ENCODE measurements at regions not wholly inside any gene's neighbourhood (a gene's known extent, or its start where the extent isn't known, plus 50 kb on each side); places are given as distances from the start of the nearest gene placed in this dataset.
"Not testable (repeated sequence)": the region's sequence is repeated elsewhere in the genome, so short reads cannot be mapped to it uniquely, and the experiment has no call there.

- not testable (repeated sequence) for DNase-seq (ENCODE audit: low read depth in 2 of 2)
These were observed 64.4 kb downstream of the TMEM200C start for GRCh38 chr18:5830902-5831301.

GRCh38 chr18:5828913-5829312 is 66.4 kb downstream of the TMEM200C start:
- no peak for DNase-seq (ENCODE audit: low read depth in 2 of 2)

- DNase-seq (ENCODE audit: low read depth in 2 of 2) = no peak
These were observed 69.7 kb downstream of the TMEM200C start for GRCh38 chr18:5825663-5826062.

- DNase-seq (ENCODE audit: low read depth in 2 of 2) = no peak
These were observed 70.8 kb downstream of the TMEM200C start for GRCh38 chr18:5824370-5824984.

- no peak for DNase-seq (ENCODE audit: low read depth in 2 of 2)
These were observed 77.5 kb downstream of the TMEM200C start for GRCh38 chr18:5817816-5818215.

GRCh38 chr18:5806860-5807259 is 88.5 kb downstream of the TMEM200C start:
- no peak for DNase-seq (ENCODE audit: low read depth in 2 of 2)

GRCh38 chr18:5787936-5788335 is 107.4 kb downstream of the TMEM200C start:
- no peak for DNase-seq (ENCODE audit: low read depth in 2 of 2)

GRCh38 chr18:5779922-5780321 is 115.4 kb downstream of the TMEM200C start:
- no peak for DNase-seq (ENCODE audit: low read depth in 2 of 2)

- no peak for DNase-seq (ENCODE audit: low read depth in 2 of 2)
These were observed 122.8 kb downstream of the TMEM200C start for GRCh38 chr18:5772306-5773105.

- no peak for DNase-seq (ENCODE audit: low read depth in 2 of 2)
These were observed 124.0 kb downstream of the TMEM200C start for GRCh38 chr18:5771343-5771742.

GRCh38 chr18:5770176-5770575 is 125.1 kb downstream of the TMEM200C start:
- no peak for DNase-seq (ENCODE audit: low read depth in 2 of 2)

GRCh38 chr18:5768454-5768853 is 126.9 kb downstream of the TMEM200C start:
- DNase-seq (ENCODE audit: low read depth in 2 of 2) = no peak

GRCh38 chr18:5759194-5759593 is 136.1 kb downstream of the TMEM200C start:
- no peak for DNase-seq (ENCODE audit: low read depth in 2 of 2)

GRCh38 chr18:5756823-5757222 is 138.5 kb downstream of the TMEM200C start:
- no peak for DNase-seq (ENCODE audit: low read depth in 2 of 2)

GRCh38 chr18:5747678-5748077 is 147.6 kb downstream of the TMEM200C start:
- no peak for DNase-seq (ENCODE audit: low read depth in 2 of 2)

- no peak for DNase-seq (ENCODE audit: low read depth in 2 of 2)
These were observed 148.5 kb downstream of the TMEM200C start for GRCh38 chr18:5746844-5747243.

- no peak for DNase-seq (ENCODE audit: low read depth in 2 of 2)
These were observed 150.7 kb downstream of the TMEM200C start for GRCh38 chr18:5744659-5745058.

- DNase-seq (ENCODE audit: low read depth in 2 of 2) = no peak
These were observed 156.8 kb downstream of the TMEM200C start for GRCh38 chr18:5738526-5738925.

- no peak for DNase-seq (ENCODE audit: low read depth in 2 of 2)
These were observed 163.0 kb downstream of the TMEM200C start for GRCh38 chr18:5732318-5732717.

- no peak for DNase-seq (ENCODE audit: low read depth in 2 of 2)
These were observed 165.2 kb downstream of the TMEM200C start for GRCh38 chr18:5729983-5730699.

- no peak for DNase-seq (ENCODE audit: low read depth in 2 of 2)
These were observed 166.8 kb downstream of the TMEM200C start for GRCh38 chr18:5728531-5728930.

GRCh38 chr18:5726011-5726410 is 169.3 kb downstream of the TMEM200C start:
- no peak for DNase-seq (ENCODE audit: low read depth in 2 of 2)

- DNase-seq (ENCODE audit: low read depth in 2 of 2) = no peak
These were observed 173.4 kb downstream of the TMEM200C start for GRCh38 chr18:5721924-5722323.

Data from stimulated activated CD8-positive, alpha-beta memory T cell treated with anti-CD3 and anti-CD28 coated beads, Interleukin-15, amount 100 ng/mL, for 48 hours (primary cell).